NCI-H2081 (cell line): ENCODE measurements at regions not wholly inside any gene's neighbourhood (a gene's known extent, or its start where the extent isn't known, plus 50 kb on each side); places are given as distances from the start of the nearest gene placed in this dataset.

ENCODE experiments used
- DNase-seq, 2 experiments: peaks; one replicate each; lab custom pipeline; 2025; lab: John Stamatoyannopoulos, UW

DNA sequence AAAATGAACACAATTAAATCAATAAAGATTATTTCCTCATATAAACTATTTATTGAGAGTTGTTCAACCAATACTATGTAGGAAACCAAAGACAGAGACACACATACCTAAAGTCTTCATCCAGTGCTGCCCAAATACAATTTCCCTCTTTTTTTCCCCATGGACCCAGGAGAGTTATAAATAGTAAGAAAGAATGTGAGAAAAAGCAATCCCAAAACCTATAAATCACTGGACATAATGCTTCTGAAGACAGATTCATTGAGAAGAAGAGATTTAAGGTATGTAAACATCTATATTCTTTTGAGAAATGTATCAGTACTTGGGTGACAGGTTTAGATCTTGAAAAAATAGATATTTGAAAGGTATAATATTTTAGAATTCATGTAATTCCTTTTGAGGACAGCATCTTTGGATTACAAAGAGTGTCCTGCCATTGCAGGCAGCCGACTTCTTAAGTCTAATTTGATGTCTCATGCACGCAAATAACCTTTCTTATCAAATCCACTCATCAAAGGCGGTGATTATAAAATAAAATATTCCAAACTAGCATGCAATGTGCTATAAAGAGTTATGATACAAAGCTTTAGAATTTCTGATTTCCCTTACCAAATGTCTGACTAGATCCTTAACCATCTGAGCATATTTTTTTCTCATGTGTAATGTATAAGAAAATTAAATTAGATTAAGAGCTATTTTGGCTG lies 739.4 kb downstream of the LIG4 start:
- no peak for DNase-seq

DNA sequence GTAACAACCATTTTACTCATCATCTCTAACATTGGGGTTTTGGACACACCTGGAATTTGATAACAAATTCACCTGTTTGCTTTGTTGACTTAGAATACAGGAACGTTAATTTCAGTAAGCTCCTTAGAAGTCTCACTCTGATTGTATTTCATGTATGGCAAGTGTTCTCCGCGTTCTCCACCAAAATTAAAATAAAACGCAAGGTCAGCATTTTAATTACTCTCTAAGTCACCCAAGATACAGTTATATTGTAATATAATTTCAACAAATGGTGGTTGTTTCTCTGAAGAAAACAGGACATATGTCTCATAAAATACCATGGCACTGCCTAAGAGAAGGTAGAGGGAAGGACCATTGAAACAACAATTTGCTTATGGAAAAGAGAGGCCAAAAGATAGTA lies 742.1 kb downstream of the LIG4 start:
- no peak for DNase-seq

DNA sequence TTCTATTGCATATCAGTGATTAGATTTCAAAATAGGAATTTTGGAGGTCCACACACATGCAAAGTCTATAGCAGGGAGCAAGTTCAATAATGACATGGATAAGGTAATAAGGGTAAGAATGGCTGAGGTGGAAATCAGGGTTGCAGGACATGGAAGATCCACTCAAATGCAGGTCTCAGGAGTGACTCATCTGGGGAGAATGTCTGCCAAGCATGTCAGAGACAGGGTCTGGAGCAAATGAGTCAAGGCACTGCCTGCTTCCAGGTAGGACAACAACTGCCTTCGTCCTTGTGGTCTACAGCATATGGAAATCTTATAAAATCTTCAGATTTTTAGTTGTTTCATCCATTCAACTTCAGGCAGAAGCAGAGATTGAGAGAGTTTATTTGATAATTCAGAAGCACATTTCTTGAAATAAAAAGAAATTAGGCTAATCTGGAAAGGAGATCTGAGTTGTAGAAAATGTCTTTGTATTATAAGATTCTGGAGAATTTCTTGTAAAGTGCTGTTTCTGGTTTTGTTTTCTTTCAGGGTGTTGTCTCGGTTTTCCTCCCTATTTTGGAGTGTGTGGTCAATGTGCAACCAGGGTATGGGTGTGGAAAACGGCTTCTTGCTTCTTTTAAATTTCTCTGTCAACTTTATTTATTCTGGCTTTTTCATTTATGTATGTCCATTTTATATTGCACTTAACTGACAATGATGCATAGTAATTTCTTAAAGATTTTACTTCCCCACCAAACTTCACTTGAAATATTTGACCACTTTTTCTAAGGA lies 748.8 kb downstream of the LIG4 start:
- DNase-seq, result no peak

DNA sequence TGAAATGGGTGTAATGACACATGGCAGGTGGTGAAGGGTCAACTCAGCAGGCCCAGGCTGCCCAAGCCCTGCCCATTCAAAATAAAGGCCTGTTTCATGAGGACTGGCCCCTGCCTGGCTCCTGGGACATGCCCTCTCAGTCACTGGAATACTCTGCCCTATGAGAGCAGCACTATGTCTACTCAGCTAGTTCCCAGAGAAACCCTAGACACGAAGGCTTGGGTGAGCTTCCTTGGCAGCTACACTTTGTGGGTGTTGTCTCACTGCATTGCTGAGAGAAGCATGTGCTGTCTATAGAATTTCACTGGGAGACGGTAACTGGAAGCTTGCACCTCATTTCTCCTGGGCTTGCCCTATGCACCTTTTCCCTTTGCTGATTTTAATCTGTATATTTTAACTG lies 752.8 kb downstream of the LIG4 start:
- DNase-seq, result no peak

DNA sequence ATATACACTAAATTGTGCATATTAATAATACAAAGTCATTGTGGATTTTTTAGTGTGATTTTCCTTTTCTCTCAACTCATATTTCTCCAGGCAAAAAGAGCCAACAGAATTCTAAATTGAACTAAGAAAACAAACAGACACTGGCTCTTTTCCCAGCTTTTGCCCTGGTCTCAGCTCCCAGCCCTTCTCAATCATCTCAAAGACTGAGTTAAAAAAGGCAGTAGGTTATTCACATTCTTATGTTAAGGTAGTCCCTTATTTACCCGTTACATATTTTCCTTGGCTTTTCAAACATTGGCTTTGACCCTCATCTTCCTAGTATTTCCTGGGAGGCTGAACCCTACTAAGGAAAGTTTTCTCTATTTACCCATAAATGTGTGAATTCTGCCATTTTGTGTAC lies 753.6 kb downstream of the LIG4 start:
- DNase-seq, result peak in 1 of 2 experiments; percentile 26

DNA sequence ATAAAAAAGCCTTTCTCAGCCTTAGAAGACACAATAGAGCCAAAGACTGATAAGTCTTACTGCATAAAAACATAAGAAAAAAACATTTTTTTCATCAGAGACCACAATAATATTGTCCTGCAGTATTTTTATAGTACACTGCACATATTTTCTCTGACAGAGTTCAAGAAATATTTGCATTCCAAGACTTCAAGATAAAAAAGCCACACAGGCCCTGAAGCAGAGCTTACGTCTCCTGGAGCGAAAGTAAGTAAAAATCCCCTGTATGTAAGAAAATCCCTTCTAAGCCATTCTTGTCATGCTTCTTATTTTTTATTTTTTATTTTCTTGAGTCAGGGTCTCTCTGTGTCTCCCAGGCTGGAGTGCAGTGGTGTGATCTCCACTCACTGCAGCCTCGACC lies 755.9 kb downstream of the LIG4 start:
- no peak for DNase-seq

DNA sequence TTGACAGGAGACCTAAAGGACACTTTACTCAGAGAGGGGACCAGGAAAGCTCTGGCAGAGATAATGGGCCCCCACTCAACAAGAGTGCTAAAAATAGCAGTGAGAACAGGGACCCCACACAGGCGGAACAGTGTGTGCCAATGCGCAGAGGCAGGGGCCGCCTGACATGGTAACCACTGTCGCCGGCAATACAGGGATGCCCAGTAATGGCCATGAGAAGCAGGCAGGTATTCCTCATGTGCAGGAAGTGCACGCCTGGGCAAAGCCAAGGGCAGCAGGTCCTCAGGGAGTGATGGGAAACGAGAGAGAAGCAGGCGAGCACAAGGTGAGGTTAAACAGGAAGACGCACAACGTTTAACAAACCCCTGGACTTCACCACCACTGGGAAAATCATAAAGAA lies 757.1 kb downstream of the LIG4 start:
- peak; percentile 21 to 65 for DNase-seq

DNA sequence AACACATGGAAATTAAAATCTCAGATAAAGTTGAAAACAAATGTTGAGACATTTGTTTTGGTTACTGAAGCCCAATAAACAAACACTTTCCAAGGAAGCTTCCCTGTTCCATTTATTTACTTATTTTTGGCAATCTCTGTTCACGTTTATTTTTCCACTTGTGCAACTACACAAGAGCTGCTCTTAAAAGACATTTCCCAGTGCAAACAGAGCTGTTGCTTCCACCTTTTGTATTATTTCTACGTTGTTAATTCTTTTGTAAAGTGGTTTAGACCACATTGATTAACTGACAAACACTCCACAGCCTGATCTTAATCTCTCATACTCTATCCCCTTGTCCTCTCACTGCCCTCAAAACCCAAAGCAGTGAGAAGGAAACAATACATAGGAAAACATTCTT lies 757.6 kb downstream of the LIG4 start:
- DNase-seq, result peak; percentile 39 to 78

DNA sequence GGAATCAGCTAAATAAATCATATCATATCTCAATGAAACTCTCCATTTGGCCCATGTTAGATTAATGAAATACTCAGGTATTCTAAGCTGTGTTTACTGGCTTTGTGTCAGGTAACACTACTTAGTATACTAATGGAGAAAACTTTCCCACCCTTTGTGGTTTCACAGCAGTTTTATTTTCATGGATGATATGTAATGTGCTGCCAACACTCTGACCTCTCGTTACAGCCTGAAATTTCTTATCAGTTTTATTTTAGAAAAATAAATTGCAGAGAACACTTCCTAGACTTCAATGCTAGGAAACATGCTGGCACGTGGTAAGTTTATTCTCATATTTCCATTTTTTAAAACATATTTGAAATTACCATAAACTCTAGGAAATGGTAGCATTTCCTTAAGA lies 758.9 kb downstream of the LIG4 start:
- DNase-seq, result no peak

DNA sequence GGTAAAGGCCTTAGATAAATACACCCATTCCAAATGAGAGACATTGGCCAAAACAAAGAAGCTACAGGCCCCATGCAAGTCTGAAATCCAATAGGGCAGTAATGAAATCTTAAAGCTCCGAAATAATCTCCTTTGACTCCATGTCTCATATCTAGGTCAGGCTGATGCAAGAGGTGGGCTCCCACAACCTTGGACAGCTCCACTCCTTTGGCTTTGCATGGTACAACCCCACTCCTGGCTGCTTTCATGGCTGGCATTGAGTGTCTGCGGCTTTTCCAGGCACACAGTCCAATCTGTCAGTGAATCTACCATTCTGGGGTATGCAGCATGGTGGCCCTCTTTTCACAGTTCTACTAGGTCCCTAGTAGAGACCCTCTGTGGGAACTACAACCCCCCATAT lies 762.5 kb downstream of the LIG4 start:
- DNase-seq, result no peak

DNA sequence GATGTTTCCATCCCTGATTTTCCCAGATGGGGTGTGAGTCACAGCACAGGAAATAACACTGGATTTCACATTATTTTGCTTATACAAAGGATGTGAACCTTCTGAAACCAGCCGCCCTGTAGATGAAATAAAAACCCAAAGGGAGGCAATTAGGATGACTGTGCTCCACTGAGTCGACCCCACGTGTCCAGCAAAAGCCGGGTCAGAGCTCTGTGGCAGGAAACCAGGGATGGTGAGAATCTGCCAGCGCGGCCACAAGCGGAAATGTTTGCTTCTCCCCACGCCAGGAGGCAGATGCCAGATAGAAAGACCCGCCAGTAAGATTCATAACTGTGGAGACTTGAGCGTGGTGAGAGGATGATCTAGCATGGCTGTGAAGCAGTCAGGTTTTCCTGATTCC lies 764.4 kb downstream of the LIG4 start:
- no peak for DNase-seq

DNA sequence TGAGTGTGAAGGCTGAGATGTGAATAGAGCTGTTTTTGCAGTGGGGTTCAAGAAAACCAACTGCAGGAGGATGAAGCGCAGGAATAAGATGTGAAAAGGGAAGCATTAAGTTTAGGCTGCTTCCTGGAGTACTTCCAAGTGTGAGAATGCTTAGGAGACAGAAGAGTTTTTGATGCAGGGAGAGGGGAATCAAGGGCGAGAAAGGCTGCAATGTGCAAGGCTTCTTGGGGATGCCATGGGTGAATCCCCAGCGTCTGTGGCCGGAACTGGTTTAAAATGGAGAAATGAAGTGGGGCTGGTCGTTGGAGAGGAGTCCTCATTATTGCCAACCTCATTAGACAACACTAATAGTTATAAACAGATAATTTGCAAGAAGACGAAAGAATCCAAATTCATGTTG lies 764.9 kb downstream of the LIG4 start:
- DNase-seq, result no peak

DNA sequence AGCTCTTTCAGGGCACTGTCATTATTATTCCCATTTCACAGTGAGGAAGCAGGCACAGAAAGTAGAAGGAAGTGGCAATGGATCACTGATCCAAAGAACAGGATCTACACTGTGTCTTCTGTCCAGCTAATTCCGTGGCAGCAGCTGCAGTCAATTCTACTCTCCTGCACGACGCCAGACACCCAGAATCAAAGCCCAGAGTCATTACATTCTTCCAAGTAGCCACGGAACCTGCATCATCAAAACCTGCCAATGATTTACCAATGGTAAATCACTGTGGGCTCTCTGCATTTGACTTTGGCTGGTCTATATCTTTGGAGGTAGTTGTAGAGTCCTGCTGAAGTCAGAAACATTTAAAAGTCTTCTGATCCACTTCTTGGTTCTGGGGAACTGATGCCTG lies 767.7 kb downstream of the LIG4 start:
- DNase-seq, result no peak

DNA sequence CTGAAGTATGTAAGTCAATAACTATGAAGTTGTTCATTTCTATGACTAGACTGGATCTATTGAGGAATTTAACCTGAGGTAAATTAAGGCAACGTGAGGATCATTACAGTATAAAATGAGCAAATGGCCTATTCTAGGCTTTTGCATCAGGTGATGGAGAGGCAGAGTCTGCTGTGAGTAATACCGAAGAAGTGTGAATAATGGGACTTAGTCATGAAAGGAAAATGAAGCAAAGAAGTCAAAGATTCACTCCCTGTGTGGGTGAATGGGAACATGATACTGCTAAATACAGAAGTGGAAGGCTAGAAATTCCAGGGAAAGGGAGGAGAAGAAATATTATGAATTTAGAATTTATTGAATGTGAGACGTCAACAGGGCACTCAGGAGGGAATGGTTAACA lies 774.1 kb downstream of the LIG4 start:
- no peak for DNase-seq

DNA sequence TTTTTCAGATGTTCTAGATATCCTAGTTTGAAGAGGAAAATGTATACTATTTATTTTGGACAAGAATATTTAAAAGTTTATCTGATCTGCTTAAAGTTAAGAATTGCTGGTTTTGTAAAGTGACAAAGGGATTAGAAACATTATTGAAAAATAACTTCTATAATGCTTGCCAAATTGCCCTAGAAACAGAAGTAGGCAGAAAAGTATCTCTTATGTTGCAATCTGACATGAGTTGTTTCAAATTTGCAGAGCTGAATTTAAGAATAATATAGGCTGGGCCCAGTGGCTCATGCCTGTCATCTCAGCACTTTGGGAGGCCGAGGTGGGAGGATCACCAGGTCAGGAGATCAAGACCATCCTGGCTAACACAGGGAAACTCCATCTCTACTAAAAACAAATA lies 777.1 kb downstream of the LIG4 start:
- no peak for DNase-seq

DNA sequence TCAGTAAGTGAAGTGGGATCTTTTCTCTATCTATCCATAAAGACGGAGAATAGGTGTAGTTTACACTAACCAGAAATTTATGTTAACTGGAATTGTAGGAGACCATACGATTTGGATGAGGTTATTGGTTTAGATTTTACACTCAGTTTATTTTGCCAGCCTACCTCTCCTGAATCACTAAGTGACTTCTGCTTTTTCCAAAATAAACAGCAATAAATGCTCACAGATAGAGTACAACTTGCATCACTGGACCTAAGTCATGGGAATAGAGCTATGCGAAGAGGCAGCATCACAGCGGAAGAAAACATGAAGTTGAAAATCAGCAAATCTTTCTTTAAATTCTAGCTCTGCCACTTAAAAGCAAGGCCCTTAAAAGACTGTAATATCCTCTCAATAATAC lies 781.0 kb downstream of the LIG4 start:
- no peak for DNase-seq

DNA sequence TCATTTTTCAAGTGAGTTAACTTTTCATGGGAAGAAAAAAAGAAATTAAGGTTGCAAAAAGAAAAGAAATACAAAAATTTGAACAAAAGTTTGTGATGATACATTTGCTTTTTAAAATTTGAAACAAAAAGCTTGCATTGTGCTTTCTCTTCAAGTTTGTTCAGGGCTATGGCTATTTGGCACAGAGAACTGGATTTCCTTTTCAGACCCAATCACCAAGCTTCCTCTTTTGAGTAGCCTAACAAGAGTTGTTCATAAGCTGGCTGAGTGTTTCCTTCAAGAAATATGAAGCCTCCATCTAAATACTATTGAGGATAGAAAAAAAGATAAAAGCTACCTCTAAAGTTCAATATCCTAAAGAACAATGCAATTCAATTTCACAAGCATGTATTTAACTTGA lies 787.8 kb downstream of the LIG4 start:
- no peak for DNase-seq

DNA sequence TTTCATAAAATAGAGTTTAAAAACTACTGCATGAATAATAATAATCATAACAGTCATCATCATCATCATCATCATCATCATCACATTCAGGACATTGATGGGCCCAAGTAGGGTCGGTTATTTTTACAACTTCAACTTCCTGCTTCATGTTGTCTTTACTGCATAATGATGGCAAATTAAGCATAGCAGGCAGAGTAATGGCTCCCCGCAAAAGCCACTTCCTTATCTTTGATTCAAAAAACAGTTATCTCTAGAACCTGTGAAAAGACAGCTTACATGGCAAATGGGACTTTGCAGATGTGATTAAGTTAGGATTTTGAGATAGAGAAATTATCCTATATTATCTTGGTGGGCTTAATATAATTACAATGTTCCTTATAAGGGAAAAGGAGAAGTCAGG lies 792.9 kb downstream of the LIG4 start:
- no peak for DNase-seq

DNA sequence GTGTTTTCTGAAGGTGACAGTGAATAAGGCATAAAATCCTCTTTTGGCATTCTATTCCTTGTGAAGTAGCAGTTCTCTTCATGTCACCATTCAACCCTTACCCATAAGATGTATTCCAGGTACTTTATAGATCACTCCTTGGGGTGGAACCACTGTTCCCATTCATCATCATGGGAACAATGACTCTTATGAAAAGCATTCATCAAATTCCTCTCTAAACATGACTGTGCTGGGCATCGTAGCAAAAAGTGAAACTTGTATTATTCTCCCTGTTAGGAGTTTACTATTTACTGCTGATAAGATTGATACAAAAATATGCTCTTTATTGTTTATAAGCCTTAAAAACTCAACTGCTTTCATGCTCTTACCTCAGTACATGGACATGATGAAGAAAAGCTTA lies 793.4 kb downstream of the LIG4 start:
- DNase-seq, result no peak

DNA sequence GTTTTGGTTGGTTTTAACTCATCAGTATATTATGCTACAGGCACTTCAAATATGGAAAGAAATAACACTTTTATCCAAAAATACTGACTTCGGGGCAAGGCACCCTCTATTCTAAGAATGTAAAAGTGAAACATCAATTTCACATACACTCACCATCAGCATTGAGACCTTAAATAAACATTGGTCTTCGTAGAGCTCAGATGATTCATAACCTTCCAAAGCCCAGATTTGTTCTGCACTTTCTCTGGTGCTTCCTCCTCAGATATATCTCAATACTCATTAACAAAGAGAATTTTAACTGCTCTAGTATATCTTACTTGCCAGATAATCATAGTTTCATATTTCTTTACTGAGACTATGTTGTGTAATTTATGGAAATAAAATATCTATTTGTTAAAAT lies 794.3 kb downstream of the LIG4 start:
- no peak for DNase-seq

DNA sequence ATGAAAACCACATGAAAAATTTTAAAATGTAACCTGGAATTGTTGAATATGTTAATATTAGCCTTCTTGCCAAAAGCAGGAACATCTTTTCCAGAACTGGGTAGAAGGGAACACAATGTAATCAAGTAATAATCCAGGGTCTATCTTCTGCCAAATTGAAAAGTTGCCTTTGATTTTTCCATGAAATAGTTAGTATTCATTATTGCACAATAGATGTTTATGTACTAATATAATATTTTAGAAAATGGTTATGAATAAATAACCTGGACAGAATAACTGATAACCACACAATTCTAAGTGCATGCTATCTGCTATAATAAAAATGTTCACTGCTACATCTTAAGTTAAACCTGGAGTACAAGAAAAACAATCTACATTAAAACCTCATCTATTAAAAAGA lies 802.3 kb downstream of the LIG4 start:
- no peak for DNase-seq

DNA sequence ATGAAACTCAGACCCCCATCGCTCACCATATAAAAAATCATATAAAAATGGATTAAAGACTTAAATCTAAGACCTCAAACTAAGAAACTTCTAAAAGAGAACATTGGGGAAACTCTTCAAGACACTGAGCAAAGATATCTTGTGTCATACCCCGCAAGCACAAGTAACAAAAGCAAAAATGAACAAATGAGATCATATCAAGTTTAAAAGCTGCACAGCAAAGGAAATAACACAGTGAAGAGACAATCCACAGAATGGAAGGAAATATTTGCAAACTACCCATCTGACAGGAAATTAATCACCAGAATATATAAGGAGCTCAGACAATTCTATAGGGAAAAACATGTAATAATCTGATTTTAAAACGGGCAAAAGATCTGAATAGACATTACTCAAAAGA lies 808.3 kb downstream of the LIG4 start:
- no peak for DNase-seq

DNA sequence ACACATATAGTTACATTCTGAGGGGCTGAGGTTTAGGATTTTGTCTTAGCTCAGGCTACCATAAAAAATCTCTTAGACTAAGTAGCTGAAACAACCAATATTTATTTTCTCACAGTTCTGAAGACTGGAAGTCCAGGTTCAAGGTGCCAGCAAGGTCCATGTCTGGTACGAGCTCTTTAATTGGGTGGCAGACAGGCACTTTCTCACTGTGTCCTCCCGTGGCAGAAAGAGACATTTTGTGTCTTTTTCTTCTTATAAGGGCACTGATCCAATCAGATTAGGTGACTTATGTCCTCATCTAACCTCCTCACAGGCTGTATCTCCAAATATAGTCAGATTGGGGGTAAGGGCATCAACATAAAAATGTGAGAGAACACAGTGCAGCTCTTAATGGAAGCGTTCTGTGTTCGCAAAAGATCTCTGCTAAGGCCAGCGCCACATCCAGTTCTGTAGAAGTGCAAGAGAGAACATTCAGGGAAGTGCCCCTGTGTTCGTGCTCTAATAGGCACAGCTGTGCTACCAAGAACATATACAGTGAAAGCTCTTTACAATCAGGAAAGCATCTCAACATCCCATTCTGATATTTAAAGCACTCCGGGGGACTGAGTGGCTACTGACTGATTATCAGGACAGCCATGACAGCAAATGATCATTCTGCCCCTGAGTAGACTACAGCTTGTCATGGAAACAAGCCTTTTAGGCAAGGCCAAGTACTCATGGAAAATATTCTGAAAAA lies 819.2 kb downstream of the LIG4 start:
- DNase-seq, result peak in 1 of 2 experiments; percentile 25
